ENCODE measurements at regions not wholly inside any gene's neighbourhood (a gene's known extent, or its start where the extent isn't known, plus 50 kb on each side); places are given as distances from the start of the nearest gene placed in this dataset.

DNA sequence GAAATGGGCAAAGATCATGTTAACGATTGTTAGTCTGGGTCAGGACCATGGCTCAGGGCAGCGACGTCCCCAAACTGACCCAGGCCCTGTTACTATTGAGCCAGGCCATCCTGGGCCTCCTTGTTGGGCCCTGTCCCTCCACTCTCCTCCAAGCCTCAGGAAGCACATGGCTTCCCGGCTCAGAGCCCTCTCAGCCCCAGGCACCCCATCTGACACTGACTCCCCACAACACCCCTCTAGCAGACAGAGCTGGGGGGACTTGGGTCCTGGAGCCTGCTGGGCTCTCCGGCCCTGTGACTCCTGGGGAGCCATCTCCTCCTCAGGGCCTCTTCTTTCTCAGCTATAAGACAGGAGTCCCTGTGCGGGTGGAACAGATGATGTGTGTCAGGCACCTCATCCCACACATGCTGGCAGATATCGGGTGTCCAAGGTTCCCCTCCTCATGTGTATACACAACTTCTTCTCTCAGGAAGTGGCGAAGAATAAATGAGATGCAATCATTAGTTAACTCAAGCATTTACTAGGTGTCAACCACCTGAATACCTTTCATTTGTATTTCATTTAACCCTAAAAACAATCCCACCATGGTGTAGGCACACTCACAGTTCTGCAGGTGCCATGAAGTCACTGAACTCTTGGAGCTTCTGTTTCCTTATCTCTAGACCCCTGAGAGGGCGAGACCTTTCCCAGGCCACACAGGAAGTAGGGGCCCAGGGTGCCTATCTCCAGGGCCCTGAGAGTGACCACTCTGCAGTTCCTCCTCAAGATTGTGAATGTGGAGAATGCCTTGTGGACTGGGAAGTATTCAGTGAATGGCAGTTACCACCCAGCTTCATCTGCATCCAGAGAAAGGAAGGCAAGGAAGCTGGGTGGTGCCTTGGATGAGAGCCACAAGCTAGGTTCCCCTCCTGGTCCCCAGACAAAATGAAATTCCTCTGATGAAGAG lies 282.5 kb upstream of the TLE3 start:
- TF ChIP-seq POLR2A (IDR thresholded peaks at IDR 0.05): no peak
- TF ChIP-seq, protein P1, sequence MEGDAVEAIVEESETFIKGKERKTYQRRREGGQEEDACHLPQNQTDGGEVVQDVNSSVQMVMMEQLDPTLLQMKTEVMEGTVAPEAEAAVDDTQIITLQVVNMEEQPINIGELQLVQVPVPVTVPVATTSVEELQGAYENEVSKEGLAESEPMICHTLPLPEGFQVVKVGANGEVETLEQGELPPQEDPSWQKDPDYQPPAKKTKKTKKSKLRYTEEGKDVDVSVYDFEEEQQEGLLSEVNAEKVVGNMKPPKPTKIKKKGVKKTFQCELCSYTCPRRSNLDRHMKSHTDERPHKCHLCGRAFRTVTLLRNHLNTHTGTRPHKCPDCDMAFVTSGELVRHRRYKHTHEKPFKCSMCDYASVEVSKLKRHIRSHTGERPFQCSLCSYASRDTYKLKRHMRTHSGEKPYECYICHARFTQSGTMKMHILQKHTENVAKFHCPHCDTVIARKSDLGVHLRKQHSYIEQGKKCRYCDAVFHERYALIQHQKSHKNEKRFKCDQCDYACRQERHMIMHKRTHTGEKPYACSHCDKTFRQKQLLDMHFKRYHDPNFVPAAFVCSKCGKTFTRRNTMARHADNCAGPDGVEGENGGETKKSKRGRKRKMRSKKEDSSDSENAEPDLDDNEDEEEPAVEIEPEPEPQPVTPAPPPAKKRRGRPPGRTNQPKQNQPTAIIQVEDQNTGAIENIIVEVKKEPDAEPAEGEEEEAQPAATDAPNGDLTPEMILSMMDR (IDR thresholded peaks at IDR 0.05): no peak
- H3K4me3 ChIP-seq: no peak overlapping the region
- no peak overlapping the region for H3K27ac ChIP-seq
- intact Hi-C loops (cut with DNase I): no loop called here
- no peak for DNase-seq
- WGBS, 4 donors: 87 to 93% (median 89%) methylated on average over 7 to 9 of the region's 9 CpGs
- no peaks in the 10 kb centered on the region for H3K27me3 ChIP-seq
- H3K9me3 ChIP-seq (replicated peaks in 1 of 3): no peaks in the 10 kb centered on the region
- H3K36me3 ChIP-seq (replicated peaks in 1 of 2): no peaks in the 10 kb centered on the region
- peaks cover 9% of the 10 kb centered on the region in 2 donors for H3K4me1 ChIP-seq (replicated peaks in 1 of 2)

DNA sequence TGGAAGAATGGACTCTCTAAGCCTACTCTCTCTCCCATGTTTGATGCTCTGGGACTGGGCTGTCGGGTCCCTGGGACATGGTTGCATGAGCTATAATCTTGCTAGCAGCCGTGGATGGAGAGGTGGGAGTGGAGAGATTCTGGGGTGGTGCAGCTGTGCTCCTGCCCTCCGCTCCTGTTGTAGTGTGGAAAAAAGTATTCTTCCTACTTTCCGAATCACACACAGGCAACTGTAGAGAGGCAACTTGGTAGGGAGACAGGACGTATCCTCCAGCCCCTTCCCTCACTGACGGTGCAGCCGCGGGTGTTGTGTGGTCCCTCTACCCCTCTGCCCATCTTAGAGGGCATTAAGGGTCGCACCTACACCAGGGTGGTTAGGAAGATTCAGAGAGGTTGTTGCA lies 281.4 kb upstream of the TLE3 start:
- intact Hi-C loops (cut with DNase I): no loop called here
- peak in 2 of 7 donors; percentile 4 to 31 for DNase-seq
- 88 to 96% (median 90%) methylated on average over 9 of the region's 9 CpGs for WGBS, 4 donors
- Histone ChIP-seq H3K4me3 (no peak overlapping the region), H3K36me3 (replicated peaks in 1 of 2) (no peaks in the 10 kb centered on the region), H3K27me3 (no peaks in the 10 kb centered on the region), H3K27ac (no peak overlapping the region), H3K4me1 (replicated peaks in 1 of 2) (peaks cover 9% of the 10 kb centered on the region in 2 donors), H3K9me3 (replicated peaks in 1 of 3) (no peaks in the 10 kb centered on the region)
- no peak for TF ChIP-seq POLR2A (IDR thresholded peaks at IDR 0.05)
- TF ChIP-seq, protein P1 (IDR thresholded peaks at IDR 0.05): no peak

DNA sequence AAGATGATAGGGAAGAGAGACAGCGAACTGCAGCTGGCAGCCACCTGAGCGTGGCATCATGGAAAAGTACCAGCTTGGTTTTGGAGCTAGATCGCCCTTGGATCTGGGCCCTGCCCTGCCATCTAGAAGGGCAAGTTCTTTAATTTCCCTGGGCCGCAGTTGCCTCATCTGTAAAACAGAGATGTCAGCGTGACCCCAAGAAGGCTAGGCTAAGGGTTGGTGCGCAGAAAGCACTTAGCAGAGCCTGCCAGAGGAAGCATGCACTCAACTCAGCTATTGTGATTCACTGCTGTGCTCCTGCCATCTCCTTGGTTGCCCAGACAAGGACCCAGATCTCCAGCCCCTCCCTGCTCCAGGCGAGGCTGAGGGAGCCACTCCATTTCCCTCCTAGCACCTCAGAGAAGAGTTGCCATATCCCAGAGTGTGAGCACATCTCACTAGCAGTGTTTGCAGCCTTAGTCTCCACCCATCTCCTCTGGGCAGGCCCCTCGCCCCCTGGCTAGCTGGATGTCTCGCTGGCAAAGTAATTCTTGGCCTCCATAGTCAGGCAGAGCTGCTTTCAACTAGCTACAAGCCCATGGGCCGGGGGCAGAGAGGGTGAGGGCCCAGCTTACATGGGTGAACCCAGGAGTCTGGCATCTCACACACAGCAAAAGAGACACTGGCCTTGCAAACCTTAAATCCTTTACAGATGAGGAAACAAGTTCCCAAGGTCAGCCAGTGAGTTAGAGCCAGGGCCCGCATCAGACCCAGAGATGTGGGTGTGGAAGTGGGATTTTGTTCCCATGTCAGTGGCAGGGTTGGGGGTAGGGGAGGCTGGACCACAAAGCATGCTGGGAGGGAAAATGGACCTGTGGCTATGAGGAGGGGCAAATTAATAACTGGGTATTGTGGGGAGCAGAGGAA lies 280.7 kb upstream of the TLE3 start:
- intact Hi-C loops (cut with DNase I): no loop called here
- Histone ChIP-seq H3K27ac (peak overlapping the region in 1 of 5 donors; percentile 29), H3K9me3 (replicated peaks in 1 of 3) (no peaks in the 10 kb centered on the region), H3K27me3 (no peaks in the 10 kb centered on the region), H3K36me3 (replicated peaks in 1 of 2) (no peaks in the 10 kb centered on the region), H3K4me1 (replicated peaks in 1 of 2) (peaks cover 9% of the 10 kb centered on the region in 2 donors), H3K4me3 (no peak overlapping the region)
- DNase-seq: peak in 3 of 7 donors; percentile 12 to 52 (median 47)
- 67 to 84% (median 81%) methylated on average over 8 to 11 of the region's 11 CpGs for WGBS, 4 donors
- peak in 1 of 2 donors; percentile 8 for TF ChIP-seq POLR2A (IDR thresholded peaks at IDR 0.05)
- TF ChIP-seq, protein P1 (IDR thresholded peaks at IDR 0.05): no peak
